ENCODE measurements at regions not wholly inside any gene's neighbourhood (a gene's known extent, or its start where the extent isn't known, plus 50 kb on each side); places are given as distances from the start of the nearest gene placed in this dataset.
A peak's percentile ranks its signal among the peaks of the same experiment; 100 is the strongest.
"Not testable (repeated sequence)": the region's sequence is repeated elsewhere in the genome, so short reads cannot be mapped to it uniquely, and the experiment has no call there.

GRCh38 chr7:16933296-16934279 lies 51.8 kb upstream of the AGR3 start:
- peak; percentile 50 for DNase-seq

- no peak for DNase-seq
Measured at GRCh38 chr7:16934722-16935340, 53.0 kb upstream of the AGR3 start.

DNA sequence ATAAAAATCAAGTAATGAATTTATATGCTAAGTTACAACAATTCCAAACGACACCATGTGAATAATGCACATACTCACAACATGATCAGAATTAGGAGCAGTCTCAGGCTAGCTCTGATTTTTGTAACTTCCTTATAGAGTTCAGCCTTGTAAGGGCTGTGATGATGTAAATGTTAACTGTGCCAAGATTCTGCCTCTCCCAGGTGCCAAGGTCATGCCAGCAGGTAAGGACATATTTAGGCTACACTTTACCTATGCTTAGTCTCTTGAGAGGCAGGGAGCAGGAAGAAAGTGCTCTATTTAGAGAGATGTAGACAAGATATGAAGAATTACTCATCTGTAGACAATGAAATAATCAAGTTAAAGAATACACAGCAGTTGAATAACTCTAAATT lies 53.6 kb upstream of the AGR3 start:
- no peak for DNase-seq

DNA sequence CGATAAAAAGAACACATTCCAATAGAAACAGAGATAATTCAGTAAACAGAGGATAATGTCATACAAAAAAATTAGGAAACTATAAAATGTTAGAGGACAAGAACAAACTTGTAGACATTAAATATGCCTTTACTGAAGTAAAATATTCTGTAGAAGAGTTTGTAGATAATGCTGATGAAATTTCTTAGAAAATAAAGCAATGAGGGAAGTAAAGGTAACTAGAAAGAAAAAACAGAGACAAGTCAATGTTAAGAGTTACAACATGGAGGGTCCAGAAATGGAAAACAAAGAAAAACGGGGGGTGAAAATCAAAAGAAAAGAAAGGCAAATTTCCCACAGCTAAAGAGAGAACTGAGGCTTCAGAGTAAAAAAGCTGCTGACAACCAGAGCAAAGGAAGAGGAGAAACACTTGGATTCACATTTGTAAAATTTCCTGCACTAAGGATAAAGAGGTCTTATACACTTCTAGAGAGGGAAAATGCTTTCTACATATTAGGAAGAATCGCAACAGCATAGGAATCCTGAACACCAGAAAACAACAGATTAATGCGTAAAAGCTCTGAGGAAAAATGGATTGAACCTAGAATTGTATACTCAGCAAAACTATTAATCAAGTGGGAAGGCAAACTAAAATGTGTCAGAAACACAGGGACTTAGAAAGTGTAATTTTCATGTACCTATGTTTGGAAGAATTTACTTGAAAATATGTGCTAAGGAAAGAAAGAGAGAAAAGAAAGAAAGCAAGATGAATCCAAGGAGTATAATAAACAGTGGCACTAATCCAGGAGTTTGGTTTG lies 55.0 kb upstream of the AGR3 start:
- DNase-seq, result no peak

DNA sequence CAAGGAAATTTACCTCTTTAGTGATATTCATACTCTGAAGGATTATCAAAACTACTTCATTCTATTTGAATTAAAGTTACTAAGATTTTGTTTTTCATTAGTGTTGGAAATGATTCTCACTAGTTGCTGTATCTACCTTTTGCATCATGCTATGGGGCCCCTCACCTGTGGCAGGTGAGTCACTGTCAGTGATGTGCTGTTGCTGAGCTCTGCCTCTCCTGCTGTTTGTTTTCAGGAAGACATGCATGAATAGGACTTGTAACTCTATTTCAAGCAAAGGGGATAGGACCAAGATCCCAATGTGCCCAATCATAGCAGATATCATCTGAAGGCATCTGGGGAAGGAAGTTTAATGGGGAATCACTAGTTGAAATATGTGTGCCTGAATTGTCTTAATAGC lies 57.4 kb upstream of the AGR3 start:
- DNase-seq, result no peak

DNA sequence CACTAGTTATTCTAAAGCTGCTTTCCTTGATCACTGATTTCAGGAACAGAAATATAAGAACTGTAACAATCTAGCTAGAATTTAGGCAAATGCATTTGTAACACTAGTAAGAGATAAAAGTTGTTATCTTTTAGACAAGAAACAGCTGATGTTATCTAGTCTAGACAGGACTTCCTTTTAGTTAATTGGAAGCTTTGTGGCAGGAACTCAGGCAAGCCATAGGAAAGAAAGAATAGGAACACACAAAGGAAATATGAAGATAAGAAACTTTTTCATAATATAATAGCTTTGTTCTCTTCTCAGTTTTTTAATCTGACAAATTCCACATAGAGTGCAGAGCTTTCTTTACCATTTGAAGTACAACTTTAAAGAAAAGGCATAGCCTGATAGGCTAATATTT lies 59.0 kb upstream of the AGR3 start:
- no peak for DNase-seq

- DNase-seq, result no peak
Measured at GRCh38 chr7:16942929-16943509, 61.2 kb upstream of the AGR3 start.

DNA sequence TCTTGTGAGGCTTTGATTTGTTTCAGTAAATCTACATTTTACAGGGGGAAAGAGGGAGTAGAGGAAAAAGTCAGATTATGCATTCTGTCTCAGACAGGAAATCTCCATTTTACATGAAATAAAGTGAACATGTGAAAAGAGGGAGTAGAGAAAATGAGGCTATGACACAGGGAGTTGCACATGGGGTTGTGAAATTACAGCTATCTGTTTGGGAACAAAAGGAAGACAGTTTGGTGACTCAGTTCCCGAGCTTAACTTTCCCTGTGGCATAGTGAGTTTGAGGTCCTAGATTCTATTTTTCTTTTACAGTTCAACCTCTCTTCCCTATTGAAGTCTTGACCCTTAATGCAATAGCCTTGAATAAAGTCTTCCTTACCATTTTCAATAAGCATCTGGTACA lies 63.2 kb upstream of the AGR3 start:
- DNase-seq, result no peak

DNA sequence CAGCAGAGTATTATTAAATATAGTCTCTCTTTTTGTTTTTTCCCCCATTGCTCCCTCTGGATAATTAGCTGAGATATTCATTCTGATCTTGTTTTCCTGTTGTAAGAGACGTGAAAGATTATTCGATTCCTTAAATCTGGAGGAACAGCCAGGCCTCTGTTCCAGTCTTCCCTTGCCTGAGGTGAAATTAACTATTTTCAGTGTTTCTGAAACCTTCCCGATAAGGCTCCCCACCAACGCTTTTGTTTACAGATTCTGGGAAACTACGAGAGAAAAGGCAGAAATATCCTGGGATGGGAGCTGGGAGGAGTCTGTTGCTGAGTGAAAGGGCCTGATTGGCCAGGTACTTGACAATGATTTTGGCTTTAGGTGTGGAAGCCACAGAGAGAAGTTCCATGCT lies 63.6 kb upstream of the AGR3 start:
- DNase-seq, result no peak

DNA sequence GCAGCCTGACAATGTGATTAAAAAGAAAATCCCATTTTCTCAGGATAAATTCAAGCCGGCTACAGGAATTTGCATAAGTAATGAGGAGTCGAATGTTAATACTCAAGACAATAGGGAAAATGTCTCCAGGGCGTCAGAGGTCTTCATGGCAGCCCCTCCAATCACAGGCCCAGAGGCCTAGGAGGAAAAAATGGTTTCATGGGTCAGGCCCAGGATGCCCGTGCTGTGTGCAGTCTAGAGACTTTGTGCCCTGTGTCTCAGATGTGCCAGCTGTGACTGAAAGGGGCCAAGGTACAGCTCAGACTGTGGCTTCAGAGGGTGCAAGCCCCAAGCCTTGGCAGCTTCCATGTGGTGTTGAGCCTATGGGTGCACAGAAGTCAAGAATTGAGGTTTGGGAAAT lies 66.3 kb upstream of the AGR3 start:
- DNase-seq, result not testable (repeated sequence)

GRCh38 chr7:16951483-16952080 lies 69.8 kb upstream of the AGR3 start:
- DNase-seq, result no peak

GRCh38 chr7:16954321-16954720 lies 72.5 kb upstream of the AGR3 start:
- no peak for DNase-seq

- no peak for DNase-seq
Measured at GRCh38 chr7:16958724-16959123, 76.9 kb upstream of the AGR3 start.

DNA sequence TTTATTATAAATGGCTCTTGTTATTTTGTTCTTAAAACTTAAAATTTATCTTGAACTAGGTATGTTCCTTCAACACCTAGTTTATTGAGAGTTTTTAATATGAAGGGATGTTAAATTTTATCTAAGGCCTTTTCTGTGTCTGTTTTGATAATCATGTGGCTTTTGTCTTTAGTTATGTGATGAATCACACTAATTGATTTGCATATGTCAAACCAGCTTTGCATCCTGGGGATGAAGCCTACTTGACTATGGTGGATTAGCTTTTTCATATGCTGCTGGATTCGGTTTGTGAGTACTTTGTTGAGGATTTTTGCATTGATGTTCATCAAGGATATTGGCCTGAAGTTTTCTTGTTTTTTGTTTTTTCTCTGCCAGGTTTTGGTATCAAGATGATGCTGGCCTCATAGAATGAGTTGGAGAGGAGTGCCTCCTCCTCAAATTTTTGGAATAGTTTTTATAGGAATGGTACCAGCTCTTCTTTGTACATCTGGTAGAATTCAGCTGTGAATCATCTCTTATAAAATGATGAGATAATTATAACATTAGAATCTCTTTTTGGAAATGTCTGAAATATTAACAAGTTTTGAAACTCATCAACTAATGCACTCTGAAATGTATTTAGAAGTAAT lies 78.7 kb upstream of the AGR3 start:
- no peak for DNase-seq

- no peak for DNase-seq
Measured at GRCh38 chr7:16961641-16962040, 79.9 kb upstream of the AGR3 start.

DNA sequence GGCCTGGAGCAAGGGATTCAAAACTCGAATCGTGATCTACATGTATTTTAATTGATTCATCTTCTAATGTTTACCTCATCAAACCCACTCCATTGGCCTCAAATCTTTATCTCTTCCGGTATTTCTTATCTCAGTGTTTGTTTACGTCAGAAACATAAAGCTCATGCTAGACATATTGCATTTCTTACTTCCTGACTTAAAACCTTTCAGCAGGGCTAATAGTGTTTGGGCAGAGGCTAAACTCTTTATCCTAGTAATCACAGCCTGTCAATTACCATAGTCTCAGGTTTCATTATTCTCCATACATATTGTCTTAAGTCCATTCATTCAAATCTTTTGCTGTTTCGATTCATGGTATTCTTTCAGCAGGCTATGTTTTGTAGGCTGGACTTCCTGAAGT lies 81.3 kb upstream of the AGR3 start:
- DNase-seq, result no peak

DNA sequence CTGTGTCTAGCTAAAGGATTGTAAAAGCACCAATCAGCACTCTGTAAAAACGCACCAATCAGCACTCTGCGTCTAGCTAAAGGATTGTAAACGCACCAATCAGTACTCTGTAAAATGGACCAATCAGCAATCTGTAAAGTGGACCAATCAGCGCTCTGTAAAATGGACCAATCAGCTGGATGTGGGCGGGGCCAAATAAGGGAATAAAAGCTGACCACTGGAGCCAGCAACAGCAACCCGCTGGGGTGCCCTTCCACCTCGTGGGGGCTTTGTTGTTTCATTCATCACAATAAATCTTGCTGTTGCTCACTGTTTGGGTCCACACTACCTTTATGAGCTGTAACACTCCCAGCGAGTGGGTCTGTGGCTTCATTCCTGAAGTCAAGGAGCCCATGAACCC lies 83.9 kb upstream of the AGR3 start:
- DNase-seq, result not testable (repeated sequence)

- DNase-seq, result no peak
Measured at GRCh38 chr7:16967300-16967811, 85.6 kb upstream of the AGR3 start.

DNA sequence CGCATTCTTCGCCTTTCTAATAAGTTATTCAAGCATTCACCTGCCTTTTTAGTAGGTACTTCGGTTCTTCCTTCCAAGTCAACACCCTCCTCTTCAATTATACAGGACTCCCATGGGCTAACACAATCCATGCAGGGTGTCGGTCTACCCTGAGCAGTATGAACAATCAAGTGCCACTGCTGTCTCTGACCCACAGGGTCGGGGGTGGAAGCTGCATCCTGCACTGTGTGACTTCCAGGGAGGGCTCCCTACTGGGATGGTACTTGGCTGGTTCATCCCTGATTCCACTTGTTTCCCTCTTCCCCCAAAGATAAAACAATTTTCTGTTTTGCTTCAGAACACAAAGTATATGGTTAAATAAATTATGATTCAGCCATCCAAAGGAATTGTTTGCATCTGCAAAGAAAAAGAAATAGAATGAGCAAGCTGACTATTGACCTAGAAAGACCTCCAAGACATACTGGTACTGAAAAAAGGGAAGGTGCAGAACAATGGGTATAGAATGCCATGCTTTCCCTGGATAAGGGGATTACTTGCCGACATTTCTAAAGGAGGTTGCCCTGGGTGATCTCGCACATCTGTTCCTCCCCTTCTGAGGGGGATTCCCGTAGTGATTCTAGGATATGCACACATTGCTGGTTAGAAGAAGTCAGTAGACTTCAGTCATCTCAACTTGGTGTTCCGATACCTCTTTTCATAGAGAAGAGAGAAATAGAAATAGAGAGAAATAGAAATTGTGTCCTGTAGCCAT lies 89.1 kb upstream of the AGR3 start:
- DNase-seq, result no peak

- no peak for DNase-seq
Measured at GRCh38 chr7:16975712-16976111, 93.9 kb upstream of the AGR3 start.

Measured in NCI-H345 (cell line).